ENCODE measurements at regions not wholly inside any gene's neighbourhood (a gene's known extent, or its start where the extent isn't known, plus 50 kb on each side); places are given as distances from the start of the nearest gene placed in this dataset.

- TF ChIP-seq REST (IDR thresholded peaks at IDR 0.05; ENCODE audit: insufficient read depth in 1 of 2, low read depth in 2 of 2, low read length in 1 of 2) (no peak), CTCF (IDR thresholded peaks at IDR 0.05) (no peak), POLR2AphosphoS5 (IDR thresholded peaks at IDR 0.05; ENCODE audit: low read depth, low read length) (no peak)
Measured at GRCh38 chr6:102680413-102680812, 1286.9 kb downstream of the GRIK2 start.

Data from Panc1 (cell line).